Suprapubic skin (tissue), 4 donors: ENCODE measurements at regions not wholly inside any gene's neighbourhood (a gene's known extent, or its start where the extent isn't known, plus 50 kb on each side); places are given as distances from the start of the nearest gene placed in this dataset.

Experiments used
- CTCF ChIP-seq, 2 donors: fragments of 200-600 bp in 1 of 2; fragments of 450-650 bp in 1 of 2; sonication (generic) in 1 of 2; IDR thresholded peaks; one replicate each; pipeline ENCODE4 v1.5.1; 2016 to 2019; ENCODE audit warnings: antibody characterized with exemption in 2 of 2, mild to moderate bottlenecking in 1 of 2, moderate library complexity in 1 of 2
- EP300 ChIP-seq: sonication (generic); formaldehyde crosslinking; IDR thresholded peaks from one replicate; pipeline ENCODE4 v1.6.1; 2017; ENCODE audit warnings: antibody characterized with exemption
- POLR2A ChIP-seq, 2 donors: fragments of 450-650 bp; IDR thresholded peaks; one replicate each; pipeline ENCODE4 v1.6.1; 2017; ENCODE audit warnings: antibody characterized with exemption in 2 of 2, mild to moderate bottlenecking in 2 of 2, moderate library complexity in 2 of 2
- POLR2AphosphoS5 ChIP-seq, 3 donors: sonication (generic); formaldehyde crosslinking; IDR thresholded peaks; one replicate each; pipeline ENCODE4 v1.6.1; 2017; ENCODE audit warnings: antibody characterized with exemption in 3 of 3

DNA sequence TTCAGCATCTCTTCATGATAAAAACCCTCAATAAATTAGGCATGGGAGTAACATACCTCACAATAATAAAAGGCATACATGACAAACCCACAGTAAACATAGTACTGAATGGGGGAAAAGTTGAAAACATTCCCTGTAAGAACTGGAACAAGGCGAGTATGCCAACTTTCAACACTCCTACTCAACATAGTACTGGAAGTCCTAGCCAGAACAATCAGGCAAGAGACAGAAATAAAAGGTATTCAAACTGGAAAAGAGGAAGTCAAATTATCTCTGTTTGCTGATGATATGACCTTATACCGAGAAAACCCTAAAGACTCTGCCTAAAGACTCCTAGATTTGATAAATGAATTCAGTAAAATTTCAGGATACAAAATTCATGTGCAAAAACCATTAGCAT, 167.6 kb downstream of the TMEM38B start:
- no peak for TF ChIP-seq CTCF (IDR thresholded peaks at IDR 0.05)
- TF ChIP-seq POLR2AphosphoS5 (IDR thresholded peaks at IDR 0.05), result no peak
- TF ChIP-seq POLR2A (IDR thresholded peaks at IDR 0.05), result no peak
- TF ChIP-seq EP300, result no peak
